ENCODE measurements at regions not wholly inside any gene's neighbourhood (a gene's known extent, or its start where the extent isn't known, plus 50 kb on each side); places are given as distances from the start of the nearest gene placed in this dataset.
"Not testable (repeated sequence)": the region's sequence is repeated elsewhere in the genome, so short reads cannot be mapped to it uniquely, and the experiment has no call there.

- DNase-seq (ENCODE audit: low read depth), result peak; percentile 33
These were observed 56.3 kb upstream of the KRTAP5-11 start for GRCh38 chr11:71638801-71639519.

DNA sequence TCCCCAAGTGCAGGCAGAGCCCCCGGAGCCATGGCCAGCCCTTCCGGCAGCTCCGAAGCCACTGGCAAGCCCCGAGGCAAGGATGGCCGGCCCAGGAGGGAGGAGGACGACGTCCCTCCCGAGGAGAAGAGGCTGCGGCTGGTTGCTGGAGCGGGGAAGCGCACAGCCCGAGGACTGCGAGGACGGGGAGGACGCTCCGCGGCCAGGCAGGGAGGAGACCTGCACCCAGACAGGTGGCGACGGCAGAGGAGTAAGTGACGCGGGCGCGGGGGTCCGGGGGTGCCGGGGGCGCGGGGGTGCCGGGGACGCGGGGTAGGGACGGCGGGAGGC is 56.8 kb upstream of the KRTAP5-11 start:
- DNase-seq (ENCODE audit: low read depth), result not testable (repeated sequence)

GRCh38 chr11:71639916-71640315 is 57.2 kb upstream of the KRTAP5-11 start:
- DNase-seq (ENCODE audit: low read depth), result not testable (repeated sequence)

- DNase-seq (ENCODE audit: low read depth), result not testable (repeated sequence)
These were observed 64.4 kb upstream of the KRTAP5-11 start for GRCh38 chr11:71647078-71647477.

DNA sequence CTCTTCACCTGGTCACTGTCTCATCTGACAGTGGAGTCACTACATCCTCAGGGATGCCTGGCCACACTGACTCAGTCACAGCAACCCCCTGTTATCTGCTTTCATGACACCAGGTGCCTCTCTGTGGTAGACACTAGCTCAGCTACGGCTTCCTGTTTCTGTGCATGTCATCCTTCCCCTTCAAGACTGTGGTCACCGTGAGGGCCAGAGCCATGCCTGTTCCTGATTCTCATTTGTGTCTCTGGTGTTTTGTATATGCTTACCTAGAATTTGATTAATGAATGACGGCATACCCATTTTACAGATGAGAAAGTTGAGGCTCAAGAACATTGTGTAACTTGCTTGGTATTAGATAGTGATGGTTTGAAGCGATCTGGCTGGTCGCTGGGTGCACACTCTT is 70.3 kb upstream of the KRTAP5-11 start:
- DNase-seq (ENCODE audit: low read depth), result not testable (repeated sequence)

DNA sequence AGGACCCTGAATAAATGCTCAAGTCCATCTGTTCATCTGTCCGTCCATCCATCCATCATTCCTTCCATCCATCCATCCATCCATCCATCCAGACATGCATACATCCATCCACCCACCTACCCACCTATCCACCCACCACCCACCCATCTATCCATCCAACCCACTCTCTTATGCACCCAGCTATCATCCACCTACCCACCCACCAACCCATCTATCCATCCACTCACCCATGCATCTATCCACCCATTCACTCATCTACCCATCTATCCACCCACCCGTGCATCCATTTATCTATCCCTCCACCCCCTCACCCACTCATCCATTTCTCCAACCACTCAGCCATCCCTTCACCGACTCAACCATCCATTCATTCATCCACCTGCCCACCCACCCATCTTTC is 71.7 kb upstream of the KRTAP5-11 start:
- DNase-seq (ENCODE audit: low read depth), result not testable (repeated sequence)

- not testable (repeated sequence) for DNase-seq (ENCODE audit: low read depth)
These were observed 72.4 kb upstream of the KRTAP5-11 start for GRCh38 chr11:71655041-71655440.

DNA sequence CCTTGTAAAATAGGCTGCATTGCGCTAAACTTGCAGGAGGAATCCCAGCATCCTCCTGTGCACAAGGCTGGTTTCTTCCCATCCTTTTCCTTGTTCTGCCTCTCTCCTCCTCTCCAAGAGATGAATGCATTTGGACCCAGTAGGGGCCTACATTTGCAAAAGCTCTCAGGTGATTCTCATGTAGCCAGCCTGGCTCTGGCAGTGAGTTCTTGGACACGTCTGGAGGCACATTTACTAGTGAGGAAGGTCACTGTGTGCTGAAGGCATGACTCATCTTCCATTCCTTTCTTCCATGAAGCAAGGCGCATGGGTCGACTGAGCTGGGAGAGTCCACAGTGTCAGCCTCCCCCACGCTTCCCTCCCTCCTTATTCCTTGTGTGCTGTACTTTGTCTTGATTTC is 73.8 kb upstream of the KRTAP5-11 start:
- DNase-seq (ENCODE audit: low read depth), result not testable (repeated sequence)

GRCh38 chr11:71664941-71665340 is 82.3 kb upstream of the KRTAP5-11 start:
- not testable (repeated sequence) for DNase-seq (ENCODE audit: low read depth)

DNA sequence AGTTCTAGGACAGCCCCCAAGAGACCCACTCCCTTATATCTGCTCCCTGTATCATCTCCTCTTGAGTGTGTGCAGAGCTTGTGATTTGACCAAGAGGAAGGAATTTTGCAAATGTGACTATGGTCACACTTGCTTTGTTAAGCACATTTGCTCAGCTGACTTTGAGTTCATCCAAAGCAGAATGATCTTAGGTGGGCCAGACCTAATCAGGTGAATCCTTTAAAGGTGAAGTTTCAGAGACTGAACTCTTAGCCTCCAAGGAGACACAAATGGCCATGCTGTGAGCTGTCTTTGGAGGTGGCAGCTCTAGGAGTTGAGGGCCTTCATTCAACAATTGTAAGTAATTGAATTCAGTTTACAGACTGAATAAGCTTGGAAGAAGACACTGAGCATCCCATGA is 115.4 kb upstream of the KRTAP5-11 start:
- not testable (repeated sequence) for DNase-seq (ENCODE audit: low read depth)

DNA sequence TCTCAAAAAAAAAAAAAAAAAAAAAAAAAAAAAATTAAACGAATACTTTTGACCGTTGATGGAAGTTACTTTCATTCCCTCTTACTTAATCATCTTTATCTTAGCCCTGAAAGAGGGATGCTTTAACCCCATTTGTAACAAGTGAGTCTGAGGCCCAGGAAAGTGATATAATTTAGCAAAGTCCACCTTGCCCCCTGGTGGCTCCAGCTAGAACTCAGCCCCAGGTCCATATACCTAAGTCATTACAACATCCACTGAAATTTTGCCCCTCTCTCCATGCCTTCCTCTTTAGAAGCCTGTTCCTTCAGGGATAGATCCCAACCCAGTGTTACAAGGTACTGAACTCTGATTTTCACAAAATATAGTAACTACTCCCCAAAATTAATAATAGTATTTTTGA is 116.3 kb upstream of the KRTAP5-11 start:
- DNase-seq (ENCODE audit: low read depth), result not testable (repeated sequence)

GRCh38 chr11:71701435-71702291 is 119.0 kb upstream of the KRTAP5-11 start:
- not testable (repeated sequence) for DNase-seq (ENCODE audit: low read depth)

DNA sequence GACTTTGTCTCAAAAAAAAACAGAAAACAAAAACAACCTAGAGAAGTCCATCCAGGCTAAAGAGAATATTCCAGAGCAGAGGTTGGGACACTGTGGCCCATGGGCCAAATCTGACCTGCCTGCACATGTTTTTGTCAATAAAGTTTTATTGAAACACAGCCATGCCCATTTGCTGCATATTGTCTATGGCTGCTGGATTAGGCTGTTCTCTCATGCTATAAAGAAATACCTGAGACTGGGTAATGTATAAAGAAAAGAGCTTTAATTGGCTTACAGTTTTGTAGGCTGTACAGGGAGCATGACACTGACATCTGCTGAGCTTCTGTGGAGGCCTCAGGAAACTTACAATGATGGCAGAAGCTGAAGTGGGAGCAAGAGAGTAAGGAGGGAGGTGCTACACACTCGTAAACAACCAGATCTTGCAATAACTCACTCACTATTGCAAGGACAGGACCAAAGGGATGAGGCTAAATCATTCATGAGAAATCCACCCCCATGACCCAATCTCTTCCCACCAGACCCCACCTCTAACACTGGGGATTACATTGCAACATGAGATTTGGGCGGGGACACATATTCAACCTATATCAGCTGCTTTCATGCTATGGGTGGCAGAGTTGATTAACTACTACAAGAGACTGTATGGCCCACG is 122.5 kb upstream of the KRTAP5-11 start:
- DNase-seq (ENCODE audit: low read depth), result not testable (repeated sequence)

GRCh38 chr11:71705738-71706432 is 123.2 kb upstream of the KRTAP5-11 start:
- not testable (repeated sequence) for DNase-seq (ENCODE audit: low read depth)

GRCh38 chr11:71707083-71707482 is 124.4 kb upstream of the KRTAP5-11 start:
- DNase-seq (ENCODE audit: low read depth), result not testable (repeated sequence)

- DNase-seq (ENCODE audit: low read depth), result not testable (repeated sequence)
These were observed 123.5 kb upstream of the DEFB108B start for GRCh38 chr11:71709541-71709940.

DNA sequence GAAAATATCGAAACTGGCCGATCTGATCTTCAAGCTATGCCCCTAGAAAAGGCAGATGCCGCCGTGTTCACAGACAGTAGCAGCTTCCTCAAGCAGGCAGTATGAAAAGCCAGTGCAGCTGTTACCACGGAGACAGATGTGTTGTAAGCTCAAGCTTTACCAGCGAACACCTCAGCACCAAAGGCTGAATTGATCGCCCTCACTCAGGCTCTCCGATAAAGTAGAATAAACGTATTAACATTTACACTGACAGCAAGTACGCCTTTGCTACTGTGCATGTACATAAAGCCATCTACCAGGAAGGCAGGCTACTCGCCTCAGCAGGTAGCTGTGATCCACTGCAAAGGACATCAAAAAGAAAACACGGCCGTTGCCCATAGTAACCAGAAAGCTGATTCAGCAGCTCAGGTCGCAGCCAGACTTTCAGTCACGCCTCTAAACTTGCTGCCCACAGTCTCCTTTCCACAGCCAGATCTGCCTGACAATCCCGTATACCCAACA is 122.8 kb upstream of the DEFB108B start:
- not testable (repeated sequence) for DNase-seq (ENCODE audit: low read depth)

DNA sequence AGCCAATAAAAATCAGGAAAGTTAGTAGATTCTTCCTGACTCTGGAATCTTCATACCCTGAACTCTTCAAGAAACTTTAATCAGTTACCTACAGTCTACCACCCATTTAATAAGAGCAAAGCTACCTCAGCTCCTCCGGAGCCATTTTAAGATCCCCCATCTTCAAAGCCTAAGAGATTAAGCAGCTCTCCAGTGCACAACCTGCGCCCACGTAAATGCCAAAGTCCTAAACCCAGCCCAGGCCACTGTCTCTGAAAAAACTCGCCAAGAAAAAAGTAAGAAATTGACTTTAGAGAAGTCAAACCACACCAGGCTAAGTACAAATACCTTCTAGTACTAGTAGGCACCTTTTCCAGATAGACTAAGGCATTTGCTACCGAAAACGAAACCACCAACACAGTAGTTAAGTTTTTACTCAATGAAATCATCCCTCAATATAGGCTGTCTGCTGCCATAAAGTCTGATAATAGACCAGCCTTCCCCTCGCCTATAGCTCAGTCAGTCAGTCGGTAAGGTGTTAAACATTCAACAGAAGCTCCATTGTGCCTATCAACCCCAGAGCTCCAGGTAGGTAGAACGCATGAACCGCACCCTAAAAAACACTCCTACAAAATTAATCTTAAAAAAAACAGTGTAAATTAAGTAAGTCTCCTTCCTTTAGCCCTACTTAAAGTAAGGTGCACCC is 122.2 kb upstream of the DEFB108B start:
- DNase-seq (ENCODE audit: low read depth), result not testable (repeated sequence)

- not testable (repeated sequence) for DNase-seq (ENCODE audit: low read depth)
These were observed 120.7 kb upstream of the DEFB108B start for GRCh38 chr11:71712350-71712749.

- not testable (repeated sequence) for DNase-seq (ENCODE audit: low read depth)
These were observed 120.2 kb upstream of the DEFB108B start for GRCh38 chr11:71712846-71713245.

DNA sequence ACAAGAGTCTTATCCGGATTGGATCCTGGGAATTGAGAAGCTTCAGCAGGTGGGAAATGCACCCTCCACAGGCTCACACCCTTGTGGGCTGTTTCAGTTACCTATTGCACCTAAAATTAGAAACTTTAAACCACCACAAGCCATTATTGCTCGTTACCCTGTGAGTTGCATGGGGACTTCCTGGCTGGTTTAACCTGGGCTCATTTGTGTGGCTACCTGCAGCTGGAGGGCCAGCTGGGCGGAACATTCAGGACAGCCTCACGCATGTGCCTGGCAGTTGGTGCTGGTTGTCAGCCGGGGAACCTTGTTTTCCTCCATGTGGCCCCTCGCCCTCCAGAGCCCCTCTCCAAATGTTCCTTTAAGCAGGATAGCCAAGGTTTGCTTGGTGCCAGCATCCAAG is 118.5 kb upstream of the DEFB108B start:
- DNase-seq (ENCODE audit: low read depth), result not testable (repeated sequence)

Measured in activated gamma-delta T cell treated with anti-CD3 and anti-CD28 coated beads, Interleukin-2, amount 50 U/mL, for 16 hours (primary cell).